ENCODE measurements at regions not wholly inside any gene's neighbourhood (a gene's known extent, or its start where the extent isn't known, plus 50 kb on each side); places are given as distances from the start of the nearest gene placed in this dataset.

DNA sequence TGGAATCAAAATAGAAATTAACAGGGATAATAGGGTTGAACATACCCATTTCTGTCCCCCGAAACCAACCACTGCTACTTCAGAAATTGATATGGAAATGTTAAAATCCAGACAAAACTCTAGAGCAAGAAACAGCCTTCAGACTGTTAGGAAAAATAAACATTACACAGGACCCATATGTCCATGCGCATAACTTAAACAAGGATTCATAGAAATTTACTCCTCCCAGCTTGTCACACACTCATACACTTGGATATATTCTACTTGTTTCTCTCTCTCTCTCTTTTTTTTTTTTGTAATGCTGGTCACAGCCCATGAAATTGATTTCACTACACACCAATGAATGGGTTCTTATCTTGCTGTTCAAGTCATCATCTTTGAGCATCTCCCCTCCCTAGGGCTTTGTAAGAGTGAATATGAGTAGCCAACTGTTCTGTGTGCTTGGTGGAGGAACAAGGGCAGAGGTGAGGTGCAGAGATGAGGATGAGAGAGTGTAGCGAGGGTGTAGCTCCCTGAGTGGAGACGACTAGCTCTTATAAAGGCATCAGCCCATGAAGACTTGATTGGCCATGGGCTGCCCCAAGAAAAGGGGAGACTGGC, 61.8 kb upstream of the MLN start:
- TF ChIP-seq, protein P1, sequence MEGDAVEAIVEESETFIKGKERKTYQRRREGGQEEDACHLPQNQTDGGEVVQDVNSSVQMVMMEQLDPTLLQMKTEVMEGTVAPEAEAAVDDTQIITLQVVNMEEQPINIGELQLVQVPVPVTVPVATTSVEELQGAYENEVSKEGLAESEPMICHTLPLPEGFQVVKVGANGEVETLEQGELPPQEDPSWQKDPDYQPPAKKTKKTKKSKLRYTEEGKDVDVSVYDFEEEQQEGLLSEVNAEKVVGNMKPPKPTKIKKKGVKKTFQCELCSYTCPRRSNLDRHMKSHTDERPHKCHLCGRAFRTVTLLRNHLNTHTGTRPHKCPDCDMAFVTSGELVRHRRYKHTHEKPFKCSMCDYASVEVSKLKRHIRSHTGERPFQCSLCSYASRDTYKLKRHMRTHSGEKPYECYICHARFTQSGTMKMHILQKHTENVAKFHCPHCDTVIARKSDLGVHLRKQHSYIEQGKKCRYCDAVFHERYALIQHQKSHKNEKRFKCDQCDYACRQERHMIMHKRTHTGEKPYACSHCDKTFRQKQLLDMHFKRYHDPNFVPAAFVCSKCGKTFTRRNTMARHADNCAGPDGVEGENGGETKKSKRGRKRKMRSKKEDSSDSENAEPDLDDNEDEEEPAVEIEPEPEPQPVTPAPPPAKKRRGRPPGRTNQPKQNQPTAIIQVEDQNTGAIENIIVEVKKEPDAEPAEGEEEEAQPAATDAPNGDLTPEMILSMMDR (conservative IDR thresholded peaks at IDR 0.05 in 1 of 2, IDR thresholded peaks at IDR 0.05 in 1 of 2; ENCODE audit: low read depth in 1 of 2, low read length in 2 of 2) = no peak
- no peak for TF ChIP-seq EZH2 (IDR thresholded peaks at IDR 0.05; ENCODE audit: low read length, missing control alignments)

Measured in fibroblast of lung (primary cell).